CD8-positive, alpha-beta memory T cell (primary cell): ENCODE measurements at regions not wholly inside any gene's neighbourhood (a gene's known extent, or its start where the extent isn't known, plus 50 kb on each side); places are given as distances from the start of the nearest gene placed in this dataset.

Source experiments
- CTCF ChIA-PET: fragments of 350-600 bp; sonication (Branson Sonifier 250); formaldehyde crosslinking; loops from one replicate; lab custom pipeline; 2021; ENCODE audit warnings: antibody characterized with exemption; lab: Charles Lee
- POLR2A ChIA-PET: fragments of 350-600 bp; sonication (Branson Sonifier 250); formaldehyde crosslinking; loops from one replicate; lab custom pipeline; 2021; ENCODE audit warnings: antibody characterized with exemption; lab: Charles Lee
- DNase-seq, 5 donors: peaks; one replicate each; pipeline versions ENCODE4 v3.0.0 to v3.0.0-alpha.2; 2020 to 2022; ENCODE audit warnings: mixed read lengths in 1 of 5
- H3K27ac ChIP-seq: one replicate; pipeline ENCODE4 v1.7.0; 2013; ENCODE audit warnings: low read depth, mild to moderate bottlenecking, low read length, moderate library complexity
- H3K27me3 ChIP-seq: 2 replicates; pipeline ENCODE4 v1.7.0; 2013; ENCODE audit warnings: low read length, mild to moderate bottlenecking; ENCODE audit not compliant: insufficient read depth, poor library complexity, severe bottlenecking
- H3K36me3 ChIP-seq: 2 replicates; pipeline ENCODE4 v1.7.0; 2013; ENCODE audit warnings: mild to moderate bottlenecking, low read length, moderate library complexity; ENCODE audit not compliant: insufficient read depth
- H3K4me1 ChIP-seq: 2 replicates; pipeline ENCODE4 v1.7.0; 2013; ENCODE audit warnings: mild to moderate bottlenecking, low read length, moderate library complexity; ENCODE audit not compliant: insufficient read depth
- H3K4me3 ChIP-seq: 2 replicates; pipeline ENCODE4 v1.7.0; 2013; ENCODE audit warnings: mild to moderate bottlenecking, low read length
- H3K9me3 ChIP-seq: 2 replicates; pipeline ENCODE4 v1.7.0; 2013; ENCODE audit warnings: mild to moderate bottlenecking, low read length
- H3K27ac Mint-ChIP-seq, 8 donors: one replicate each; pipeline ENCODE4 v1.8.0; 2020 to 2021; ENCODE audit warnings: mixed read lengths in 8 of 8, mild to moderate bottlenecking in 6 of 8, inconsistent platforms in 3 of 8, moderate library complexity in 3 of 8
- H3K27me3 Mint-ChIP-seq, 2 donors: one replicate each; pipeline ENCODE4 v1.8.0; 2020 to 2021; ENCODE audit warnings: mixed read lengths in 2 of 2, mild to moderate bottlenecking in 1 of 2, moderate library complexity in 1 of 2
- H3K36me3 Mint-ChIP-seq, 3 donors: one replicate each; pipeline ENCODE4 v1.8.0; 2020 to 2021; ENCODE audit warnings: mixed read lengths in 3 of 3, inconsistent platforms in 1 of 3, mild to moderate bottlenecking in 1 of 3
- H3K4me1 Mint-ChIP-seq, 3 donors: one replicate each; pipeline ENCODE4 v1.8.0; 2020 to 2021; ENCODE audit warnings: mixed read lengths in 3 of 3, inconsistent platforms in 1 of 3, mild to moderate bottlenecking in 1 of 3
- H3K4me3 Mint-ChIP-seq, 7 donors: one replicate each; pipeline ENCODE4 v1.8.0; 2020 to 2021; ENCODE audit warnings: mixed read lengths in 7 of 7, mild to moderate bottlenecking in 6 of 7, moderate library complexity in 4 of 7, inconsistent platforms in 2 of 7
- H3K9me3 Mint-ChIP-seq, 5 donors: one replicate each; pipeline ENCODE4 v1.8.0; 2020 to 2022; ENCODE audit warnings: mixed read lengths in 5 of 5, mild to moderate bottlenecking in 3 of 5, moderate library complexity in 2 of 5, inconsistent platforms in 1 of 5

GRCh38 chr2:45337481-45337880 lies 273.6 kb downstream of the SRBD1 start:
- ChIA-PET CTCF (no interaction called here), POLR2A (no interaction called here)
- Histone ChIP-seq H3K36me3 (no peaks in the 10 kb centered on the region), H3K27ac (no peak overlapping the region), H3K27me3 (no peaks in the 10 kb centered on the region), H3K4me3 (no peak overlapping the region), H3K4me1 (no peaks in the 10 kb centered on the region), H3K9me3 (no peaks in the 10 kb centered on the region)
- H3K9me3 Mint-ChIP-seq: no peaks in the 10 kb centered on the region
- no peak for DNase-seq
- no peaks in the 10 kb centered on the region for H3K36me3 Mint-ChIP-seq
- no peaks in the 10 kb centered on the region for H3K4me1 Mint-ChIP-seq
- H3K27ac Mint-ChIP-seq: no peak overlapping the region
- no peak overlapping the region for H3K4me3 Mint-ChIP-seq
- peaks cover 0 to 4% of the 10 kb centered on the region in 2 donors for H3K27me3 Mint-ChIP-seq

DNA sequence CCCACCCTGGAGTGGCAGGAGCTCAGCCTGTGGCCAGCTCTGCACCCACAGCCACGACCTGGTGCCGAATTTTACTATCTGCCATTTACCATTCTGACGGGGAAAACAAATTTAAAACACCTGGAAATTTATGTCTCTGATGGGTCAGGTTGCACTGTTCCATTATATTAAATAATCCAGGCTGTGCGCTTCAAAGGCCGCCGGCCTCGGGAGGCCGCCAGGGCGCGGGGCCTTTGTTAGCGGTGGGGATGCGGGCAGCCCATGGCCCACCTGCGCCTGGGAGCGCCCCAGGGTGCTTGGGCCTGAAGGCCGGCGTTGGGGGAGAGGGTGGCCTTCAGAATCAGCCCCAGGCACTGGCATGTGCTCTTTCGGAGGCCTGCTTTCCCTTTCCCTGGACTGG lies 276.9 kb downstream of the SRBD1 start:
- H3K4me1 ChIP-seq: no peaks in the 10 kb centered on the region
- H3K27ac Mint-ChIP-seq: no peak overlapping the region
- DNase-seq: no peak
- no peaks in the 10 kb centered on the region for H3K9me3 Mint-ChIP-seq
- H3K36me3 ChIP-seq: no peaks in the 10 kb centered on the region
- H3K9me3 ChIP-seq: no peaks in the 10 kb centered on the region
- H3K27ac ChIP-seq: no peak overlapping the region
- no peaks in the 10 kb centered on the region for H3K27me3 ChIP-seq
- peaks cover 1 to 4% of the 10 kb centered on the region in 2 donors for H3K27me3 Mint-ChIP-seq
- H3K4me3 ChIP-seq: no peak overlapping the region
- ChIA-PET CTCF (no interaction called here), POLR2A (no interaction called here)
- H3K4me3 Mint-ChIP-seq: no peak overlapping the region
- H3K4me1 Mint-ChIP-seq: no peaks in the 10 kb centered on the region
- H3K36me3 Mint-ChIP-seq: no peaks in the 10 kb centered on the region

- POLR2A ChIA-PET: no interaction called here
Measured at GRCh38 chr2:45332567-45332966, 278.5 kb downstream of the SRBD1 start.

GRCh38 chr2:45332094-45332493 lies 279.0 kb downstream of the SRBD1 start:
- no peaks in the 10 kb centered on the region for H3K27me3 ChIP-seq
- Mint-ChIP-seq H3K4me3 (no peak overlapping the region), H3K9me3 (no peaks in the 10 kb centered on the region), H3K36me3 (no peaks in the 10 kb centered on the region), H3K27ac (no peak overlapping the region), H3K4me1 (no peaks in the 10 kb centered on the region), H3K27me3 (peaks cover 3 to 4% of the 10 kb centered on the region in 2 donors)
- CTCF ChIA-PET: interaction anchor here (1.6 kb wide), 1 partner anchor 14 kb away, joined by 4 read pairs; no protein-coding TSS in a partner anchor
- no peaks in the 10 kb centered on the region for H3K36me3 ChIP-seq
- no peaks in the 10 kb centered on the region for H3K9me3 ChIP-seq
- H3K27ac ChIP-seq: no peak overlapping the region
- H3K4me3 ChIP-seq: no peak overlapping the region
- DNase-seq: no peak
- no peaks in the 10 kb centered on the region for H3K4me1 ChIP-seq
- POLR2A ChIA-PET: no interaction called here

More at GRCh38 chr2:45332567-45332966, 278.5 kb downstream of the SRBD1 start:
- Histone ChIP-seq H3K9me3 (no peaks in the 10 kb centered on the region), H3K27ac (no peak overlapping the region), H3K4me1 (no peaks in the 10 kb centered on the region), H3K36me3 (no peaks in the 10 kb centered on the region), H3K4me3 (no peak overlapping the region), H3K27me3 (no peaks in the 10 kb centered on the region)
- Mint-ChIP-seq H3K4me1 (no peaks in the 10 kb centered on the region), H3K36me3 (no peaks in the 10 kb centered on the region), H3K27me3 (peaks cover 3 to 4% of the 10 kb centered on the region in 2 donors), H3K9me3 (no peaks in the 10 kb centered on the region), H3K4me3 (no peak overlapping the region), H3K27ac (no peak overlapping the region)
- CTCF ChIA-PET: interaction anchor here (1.6 kb wide), 1 partner anchor 14 kb away, joined by 4 read pairs; no protein-coding TSS in a partner anchor
- DNase-seq: no peak

- H3K27me3 Mint-ChIP-seq: peaks cover 4% of the 10 kb centered on the region in 2 donors
Measured at GRCh38 chr2:45331410-45331786, 279.7 kb downstream of the SRBD1 start.

GRCh38 chr2:45330637-45331409 lies 280.2 kb downstream of the SRBD1 start:
- H3K4me1 ChIP-seq: no peaks in the 10 kb centered on the region
- no peaks in the 10 kb centered on the region for H3K9me3 ChIP-seq
- no peak overlapping the region for H3K4me3 ChIP-seq
- no peaks in the 10 kb centered on the region for H3K27me3 ChIP-seq
- H3K27ac ChIP-seq: no peak overlapping the region
- no peak overlapping the region for H3K27ac Mint-ChIP-seq
- no peaks in the 10 kb centered on the region for H3K4me1 Mint-ChIP-seq
- H3K4me3 Mint-ChIP-seq: no peak overlapping the region
- H3K9me3 Mint-ChIP-seq: no peaks in the 10 kb centered on the region
- ChIA-PET POLR2A (no interaction called here), CTCF (no interaction called here)
- no peaks in the 10 kb centered on the region for H3K36me3 Mint-ChIP-seq
- H3K27me3 Mint-ChIP-seq: peaks cover 4% of the 10 kb centered on the region in 2 donors
- no peaks in the 10 kb centered on the region for H3K36me3 ChIP-seq
- no peak for DNase-seq

More at GRCh38 chr2:45331410-45331786, 279.7 kb downstream of the SRBD1 start:
- H3K4me1 Mint-ChIP-seq: no peaks in the 10 kb centered on the region
- H3K9me3 Mint-ChIP-seq: no peaks in the 10 kb centered on the region
- no peak for DNase-seq
- Histone ChIP-seq H3K4me1 (no peaks in the 10 kb centered on the region), H3K9me3 (no peaks in the 10 kb centered on the region), H3K36me3 (no peaks in the 10 kb centered on the region), H3K4me3 (no peak overlapping the region), H3K27ac (no peak overlapping the region), H3K27me3 (no peaks in the 10 kb centered on the region)
- CTCF ChIA-PET: interaction anchor here (1.6 kb wide), 1 partner anchor 15 kb away, joined by 4 read pairs; no protein-coding TSS in a partner anchor
- no peak overlapping the region for H3K27ac Mint-ChIP-seq
- H3K36me3 Mint-ChIP-seq: no peaks in the 10 kb centered on the region
- POLR2A ChIA-PET: no interaction called here
- H3K4me3 Mint-ChIP-seq: no peak overlapping the region

GRCh38 chr2:45330108-45330507 lies 281.0 kb downstream of the SRBD1 start:
- Mint-ChIP-seq H3K9me3 (no peaks in the 10 kb centered on the region), H3K27me3 (peaks cover 4% of the 10 kb centered on the region in 2 donors), H3K36me3 (no peaks in the 10 kb centered on the region), H3K27ac (no peak overlapping the region), H3K4me3 (no peak overlapping the region), H3K4me1 (no peaks in the 10 kb centered on the region)
- Histone ChIP-seq H3K27ac (no peak overlapping the region), H3K4me1 (no peaks in the 10 kb centered on the region), H3K4me3 (no peak overlapping the region), H3K27me3 (no peaks in the 10 kb centered on the region), H3K36me3 (no peaks in the 10 kb centered on the region), H3K9me3 (no peaks in the 10 kb centered on the region)
- DNase-seq: no peak
- ChIA-PET CTCF (no interaction called here), POLR2A (no interaction called here)

DNA sequence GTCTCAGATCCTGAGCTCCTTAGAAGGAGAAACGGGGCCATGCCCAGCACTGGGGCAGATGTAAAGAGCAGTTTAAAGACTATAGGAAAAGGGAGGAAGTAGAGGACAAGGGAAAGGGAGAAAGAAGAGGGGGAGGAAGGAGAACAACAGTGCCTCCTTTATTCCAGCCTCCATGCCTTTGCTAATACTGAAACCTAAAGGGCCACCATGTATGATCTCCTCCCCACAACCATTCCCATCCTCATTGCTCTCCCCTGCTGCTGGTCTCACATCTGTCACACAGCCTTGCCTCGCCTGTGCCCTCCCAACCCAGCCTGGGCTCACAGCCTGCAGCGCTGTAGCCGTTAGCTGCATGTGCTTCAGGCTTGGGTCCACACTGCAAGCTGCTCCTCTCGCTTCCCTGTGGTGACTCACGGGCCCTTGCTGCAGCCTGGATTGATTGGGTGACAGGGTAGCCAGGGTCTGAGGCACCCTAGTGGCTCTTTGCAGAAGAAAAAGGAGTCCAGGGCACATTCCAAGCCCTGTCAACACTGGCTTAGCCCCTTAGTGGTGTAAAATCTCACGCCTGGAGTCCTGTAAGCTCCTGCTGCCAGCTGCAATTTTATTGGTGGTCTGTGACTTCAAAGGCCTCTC lies 281.9 kb downstream of the SRBD1 start:
- no peaks in the 10 kb centered on the region for H3K36me3 ChIP-seq
- Mint-ChIP-seq H3K27ac (no peak overlapping the region), H3K9me3 (no peaks in the 10 kb centered on the region), H3K27me3 (peaks cover 4 to 6% of the 10 kb centered on the region in 2 donors), H3K4me1 (no peaks in the 10 kb centered on the region), H3K36me3 (no peaks in the 10 kb centered on the region), H3K4me3 (no peak overlapping the region)
- ChIA-PET CTCF (no interaction called here), POLR2A (no interaction called here)
- H3K4me3 ChIP-seq: no peak overlapping the region
- DNase-seq: no peak
- H3K4me1 ChIP-seq: no peaks in the 10 kb centered on the region
- no peaks in the 10 kb centered on the region for H3K27me3 ChIP-seq
- no peak overlapping the region for H3K27ac ChIP-seq
- no peaks in the 10 kb centered on the region for H3K9me3 ChIP-seq
